ENCODE measurements at regions not wholly inside any gene's neighbourhood (a gene's known extent, or its start where the extent isn't known, plus 50 kb on each side); places are given as distances from the start of the nearest gene placed in this dataset.

DNA sequence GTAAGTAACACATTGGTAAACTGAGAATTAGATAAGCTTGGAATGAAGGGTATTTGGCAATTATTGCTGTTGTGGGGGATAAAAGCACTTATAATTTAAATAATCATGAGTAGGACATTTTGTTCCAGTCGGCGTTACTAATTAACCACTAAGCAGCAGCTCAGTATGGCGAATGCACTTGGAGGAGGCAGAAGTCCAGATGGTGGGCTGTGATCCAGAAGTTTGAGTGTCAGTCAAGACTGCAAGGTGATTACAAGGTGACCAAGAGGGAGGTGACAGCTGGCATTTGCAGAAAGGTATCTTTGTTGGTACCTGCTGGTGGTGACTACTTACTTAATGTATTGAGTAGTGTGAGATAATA lies 643.6 kb upstream of the FAM98A start:
- H3K27ac ChIP-seq (replicated peaks) = no peak overlapping the region
- no peaks in the 10 kb centered on the region for H3K27me3 ChIP-seq (ENCODE audit: insufficient read depth, poor library complexity, severe bottlenecking)
- H3K4me3 ChIP-seq (replicated peaks; ENCODE audit: insufficient read depth, low read length) = no peak overlapping the region
- no peak for DNase-seq (ENCODE audit: low read depth in 1 of 2, low spot score in 1 of 2)
- TF ChIP-seq SPI1 (IDR thresholded peaks at IDR 0.05; ENCODE audit: borderline replicate concordance, low read depth) (no peak), REST (IDR thresholded peaks at IDR 0.05; ENCODE audit: insufficient replicate concordance, low read depth) (no peak), GABPA (IDR thresholded peaks at IDR 0.05; ENCODE audit: low read depth) (no peak), POLR2AphosphoS5 (IDR thresholded peaks at IDR 0.05; ENCODE audit: low read depth) (no peak)

DNA sequence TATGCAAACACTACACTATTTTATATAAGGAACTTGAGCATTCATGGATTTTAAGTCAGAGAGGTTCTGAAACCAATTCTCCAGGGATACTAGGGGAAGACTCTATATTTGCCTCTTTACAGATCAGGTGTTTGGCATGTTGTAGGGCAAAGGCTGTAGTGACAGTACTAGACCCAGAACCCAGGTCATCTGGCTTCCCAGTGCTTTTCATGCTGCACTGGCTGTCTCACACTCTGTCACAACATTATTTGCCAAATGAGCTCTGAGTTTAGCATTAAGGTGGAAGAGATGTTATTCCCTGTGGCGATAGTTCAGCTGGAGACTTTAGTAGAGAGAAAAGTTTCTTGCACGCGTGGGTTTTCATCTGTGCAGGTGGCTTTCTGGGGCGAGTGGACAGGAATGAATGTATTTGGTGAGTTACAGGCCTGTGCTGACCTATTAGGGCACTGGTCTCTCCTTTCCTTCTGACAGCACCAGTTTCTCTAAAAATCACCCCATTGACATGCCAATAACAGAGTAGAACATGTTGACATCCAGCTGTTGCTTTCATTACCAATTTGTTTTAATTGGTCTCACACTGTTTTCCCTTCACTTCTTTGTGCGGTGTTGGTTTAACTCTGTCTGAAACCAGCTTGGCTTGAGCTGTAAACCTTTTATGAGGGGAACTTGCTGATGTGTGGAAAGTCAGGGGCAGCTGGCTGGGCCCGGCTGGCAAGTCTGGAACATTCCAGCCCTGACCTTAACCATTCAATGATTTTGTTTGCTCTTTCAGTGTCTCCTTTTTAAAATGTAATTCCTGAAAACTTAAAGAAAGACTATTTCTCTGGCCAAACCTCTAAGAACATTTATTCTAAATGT lies 643.0 kb upstream of the FAM98A start:
- DNase-seq (ENCODE audit: low read depth in 1 of 2, low spot score in 1 of 2) = no peak
- no peak overlapping the region for H3K27ac ChIP-seq (replicated peaks)
- no peak for TF ChIP-seq GABPA (IDR thresholded peaks at IDR 0.05; ENCODE audit: low read depth)
- TF ChIP-seq REST (IDR thresholded peaks at IDR 0.05; ENCODE audit: insufficient replicate concordance, low read depth) = no peak
- no peak for TF ChIP-seq SPI1 (IDR thresholded peaks at IDR 0.05; ENCODE audit: borderline replicate concordance, low read depth)
- TF ChIP-seq, protein P1, sequence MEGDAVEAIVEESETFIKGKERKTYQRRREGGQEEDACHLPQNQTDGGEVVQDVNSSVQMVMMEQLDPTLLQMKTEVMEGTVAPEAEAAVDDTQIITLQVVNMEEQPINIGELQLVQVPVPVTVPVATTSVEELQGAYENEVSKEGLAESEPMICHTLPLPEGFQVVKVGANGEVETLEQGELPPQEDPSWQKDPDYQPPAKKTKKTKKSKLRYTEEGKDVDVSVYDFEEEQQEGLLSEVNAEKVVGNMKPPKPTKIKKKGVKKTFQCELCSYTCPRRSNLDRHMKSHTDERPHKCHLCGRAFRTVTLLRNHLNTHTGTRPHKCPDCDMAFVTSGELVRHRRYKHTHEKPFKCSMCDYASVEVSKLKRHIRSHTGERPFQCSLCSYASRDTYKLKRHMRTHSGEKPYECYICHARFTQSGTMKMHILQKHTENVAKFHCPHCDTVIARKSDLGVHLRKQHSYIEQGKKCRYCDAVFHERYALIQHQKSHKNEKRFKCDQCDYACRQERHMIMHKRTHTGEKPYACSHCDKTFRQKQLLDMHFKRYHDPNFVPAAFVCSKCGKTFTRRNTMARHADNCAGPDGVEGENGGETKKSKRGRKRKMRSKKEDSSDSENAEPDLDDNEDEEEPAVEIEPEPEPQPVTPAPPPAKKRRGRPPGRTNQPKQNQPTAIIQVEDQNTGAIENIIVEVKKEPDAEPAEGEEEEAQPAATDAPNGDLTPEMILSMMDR (IDR thresholded peaks at IDR 0.05; ENCODE audit: insufficient read depth, low read length) = no peak
- no peak for TF ChIP-seq POLR2AphosphoS5 (IDR thresholded peaks at IDR 0.05; ENCODE audit: low read depth)
- H3K4me3 ChIP-seq (replicated peaks; ENCODE audit: insufficient read depth, low read length) = no peak overlapping the region
- no peaks in the 10 kb centered on the region for H3K27me3 ChIP-seq (ENCODE audit: insufficient read depth, poor library complexity, severe bottlenecking)

GRCh38 chr2:34239511-34239910 lies 640.4 kb upstream of the FAM98A start:
- TF ChIP-seq POLR2AphosphoS5 (IDR thresholded peaks at IDR 0.05; ENCODE audit: low read depth) (no peak), GABPA (IDR thresholded peaks at IDR 0.05; ENCODE audit: low read depth) (no peak), SPI1 (IDR thresholded peaks at IDR 0.05; ENCODE audit: borderline replicate concordance, low read depth) (no peak), REST (IDR thresholded peaks at IDR 0.05; ENCODE audit: insufficient replicate concordance, low read depth) (no peak)
- TF ChIP-seq, protein P1 (IDR thresholded peaks at IDR 0.05; ENCODE audit: insufficient read depth, low read length) = no peak
- no peak for DNase-seq (ENCODE audit: low read depth in 1 of 2, low spot score in 1 of 2)
- Histone ChIP-seq H3K27me3 (ENCODE audit: insufficient read depth, poor library complexity, severe bottlenecking) (no peaks in the 10 kb centered on the region), H3K4me3 (replicated peaks; ENCODE audit: insufficient read depth, low read length) (no peak overlapping the region), H3K27ac (replicated peaks) (no peak overlapping the region)

Data from HL-60 (cell line).